GM12891 (cell line): ENCODE measurements at regions not wholly inside any gene's neighbourhood (a gene's known extent, or its start where the extent isn't known, plus 50 kb on each side); places are given as distances from the start of the nearest gene placed in this dataset.

Source experiments
- DNase-seq: peaks from one replicate; pipeline ENCODE4 v3.0.0; 2011; ENCODE audit warnings: low spot score; ENCODE audit not compliant: insufficient read length
- FAIRE-seq: peaks from 2 replicates; lab custom pipeline; 2011; peaks lifted over from hg19 to GRCh38; lab: Jason Lieb, UNC
- PAX5 ChIP-seq: IDR thresholded peaks from 2 replicates; pipeline ENCODE4 v1.6.1; 2011; ENCODE audit warnings: low read length, moderate library complexity, mild to moderate bottlenecking; ENCODE audit not compliant: insufficient read depth, severe bottlenecking
- POLR2A ChIP-seq: IDR thresholded peaks from 2 replicates; pipeline ENCODE4 v1.6.1; 2011; ENCODE audit warnings: low read depth, low read length, control low read depth
- POLR2AphosphoS5 ChIP-seq: IDR thresholded peaks from 2 replicates; pipeline ENCODE4 v1.6.1; 2011; ENCODE audit warnings: low read depth, low read length, control low read depth
- POU2F2 ChIP-seq: IDR thresholded peaks from 2 replicates; pipeline ENCODE4 v1.6.1; 2011; ENCODE audit warnings: low read depth, mild to moderate bottlenecking, control low read depth, low read length, moderate library complexity
- SPI1 ChIP-seq: IDR thresholded peaks from 2 replicates; pipeline ENCODE4 v1.6.1; 2011; ENCODE audit warnings: low read depth, low read length, control low read depth
- TAF1 ChIP-seq: IDR thresholded peaks from 2 replicates; pipeline ENCODE4 v1.6.1; 2011; ENCODE audit warnings: low read depth, low read length, control low read depth

DNA sequence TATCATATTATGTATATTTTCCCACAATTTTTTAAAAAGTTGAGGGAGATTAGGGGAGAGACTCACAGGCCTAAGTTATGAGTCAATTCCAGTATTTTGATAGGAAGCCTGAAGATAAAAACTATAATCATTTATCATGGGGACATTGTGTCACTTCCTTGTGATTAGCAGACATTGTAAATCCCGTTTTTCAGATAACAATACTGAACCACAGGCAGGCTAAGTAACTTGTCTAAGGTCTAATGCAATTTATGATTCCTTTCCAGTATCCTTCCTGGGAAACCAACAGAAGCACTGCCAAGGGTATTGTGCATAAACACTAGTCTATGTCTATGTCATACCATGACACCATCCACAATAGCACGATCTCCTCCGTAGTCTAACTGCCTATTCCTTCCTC lies 235.2 kb upstream of the PIK3C3 start:
- DNase-seq (no peak), FAIRE-seq (no peak)
- TF ChIP-seq PAX5 (no peak), TAF1 (no peak), POLR2A (no peak), SPI1 (no peak), POU2F2 (no peak), POLR2AphosphoS5 (no peak)

DNA sequence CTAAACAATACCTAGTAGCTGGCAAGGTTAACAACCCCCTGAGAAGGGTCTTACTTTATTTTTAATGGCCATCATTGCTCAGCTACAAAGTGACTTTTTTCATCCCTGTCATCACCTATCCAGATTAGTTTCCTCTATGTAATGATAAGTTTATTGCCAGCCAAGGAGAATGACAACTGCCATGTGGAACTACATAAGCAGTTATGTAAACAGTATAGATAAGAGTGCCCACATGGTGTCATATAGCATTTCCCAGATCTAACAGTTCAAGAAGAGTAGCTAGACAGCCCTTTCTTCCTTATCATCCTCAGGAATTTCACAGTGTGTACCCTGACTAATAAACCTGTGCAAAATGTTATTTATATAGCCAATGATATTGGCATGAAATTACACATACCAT lies 240.2 kb upstream of the PIK3C3 start:
- no peak for DNase-seq
- no peak for TF ChIP-seq SPI1
- no peak for TF ChIP-seq POU2F2
- TF ChIP-seq POLR2A: no peak
- TF ChIP-seq PAX5: no peak
- TF ChIP-seq POLR2AphosphoS5: no peak
- TF ChIP-seq TAF1: no peak
- FAIRE-seq: no peak

- FAIRE-seq: no peak
- TF ChIP-seq POLR2AphosphoS5: no peak
- TF ChIP-seq POLR2A: no peak
- TF ChIP-seq SPI1: no peak
- TF ChIP-seq POU2F2: no peak
- TF ChIP-seq PAX5: no peak
- TF ChIP-seq TAF1: no peak
- DNase-seq: no peak
Observed at GRCh38 chr18:41713969-41714825, 240.8 kb upstream of the PIK3C3 start.

GRCh38 chr18:41706301-41706700 lies 248.7 kb upstream of the PIK3C3 start:
- DNase-seq: no peak
- FAIRE-seq: no peak
- TF ChIP-seq PAX5 (no peak), POLR2A (no peak), TAF1 (no peak), POU2F2 (no peak), POLR2AphosphoS5 (no peak), SPI1 (no peak)

GRCh38 chr18:41703744-41704530 lies 251.1 kb upstream of the PIK3C3 start:
- no peak for TF ChIP-seq POU2F2
- no peak for TF ChIP-seq SPI1
- no peak for TF ChIP-seq PAX5
- no peak for TF ChIP-seq TAF1
- TF ChIP-seq POLR2AphosphoS5: no peak
- no peak for TF ChIP-seq POLR2A
- no peak for FAIRE-seq
- DNase-seq: no peak

- DNase-seq: no peak
- FAIRE-seq: no peak
- TF ChIP-seq POLR2A: no peak
- TF ChIP-seq SPI1: no peak
- TF ChIP-seq POLR2AphosphoS5: no peak
- no peak for TF ChIP-seq TAF1
- no peak for TF ChIP-seq PAX5
- TF ChIP-seq POU2F2: no peak
Observed at GRCh38 chr18:41700416-41700815, 254.6 kb upstream of the PIK3C3 start.

- DNase-seq (no peak), FAIRE-seq (no peak)
- TF ChIP-seq POLR2AphosphoS5: no peak
- no peak for TF ChIP-seq PAX5
- no peak for TF ChIP-seq SPI1
- no peak for TF ChIP-seq TAF1
- TF ChIP-seq POLR2A: no peak
- TF ChIP-seq POU2F2: no peak
Observed at GRCh38 chr18:41695441-41695840, 259.6 kb upstream of the PIK3C3 start.

- FAIRE-seq (no peak), DNase-seq (no peak)
- TF ChIP-seq PAX5: no peak
- TF ChIP-seq POU2F2: no peak
- no peak for TF ChIP-seq POLR2A
- no peak for TF ChIP-seq TAF1
- no peak for TF ChIP-seq POLR2AphosphoS5
- no peak for TF ChIP-seq SPI1
Observed at GRCh38 chr18:41693008-41693407, 262.0 kb upstream of the PIK3C3 start.
